OCI-LY7 (cell line): ENCODE measurements at regions not wholly inside any gene's neighbourhood (a gene's known extent, or its start where the extent isn't known, plus 50 kb on each side); places are given as distances from the start of the nearest gene placed in this dataset.

Experiments
- BruUV-seq: library from RNA; stranded (reverse); fragments of 400-500 nt; replicated peaks from 2 replicates; lab custom pipeline; 2021; lab: Mats Ljungman, UMichigan
- CTCF ChIA-PET: fragments of 300-600 bp; sonication (Branson Sonifier 250); formaldehyde crosslinking; loops from one replicate; lab custom pipeline; 2022; ENCODE audit warnings: antibody characterized with exemption; ENCODE audit not compliant: unreplicated experiment; lab: Charles Lee
- POLR2A ChIA-PET: fragments of 300-600 bp; sonication (Branson Sonifier 250); formaldehyde crosslinking; loops from one replicate; lab custom pipeline; 2022; ENCODE audit warnings: antibody characterized with exemption; lab: Charles Lee
- DNase-seq: peaks from one replicate; pipeline ENCODE4 v3.0.0-alpha.2; 2015; ENCODE audit warnings: low spot score
- H2AFZ ChIP-seq: fragments of 200-600 bp; sonication (generic), shearing (Covaris generic); 2 replicates; pipeline ENCODE4 v1.6.1; 2014; ENCODE audit warnings: mild to moderate bottlenecking, antibody characterized with exemption, low read length, moderate library complexity
- H3K27ac ChIP-seq: fragments of 200-600 bp; sonication (generic); 2 replicates; pipeline ENCODE4 v1.5.1; 2014; ENCODE audit warnings: mixed run types, low read depth, mild to moderate bottlenecking, moderate library complexity, low read length, inconsistent platforms; ENCODE audit not compliant: poor library complexity, severe bottlenecking
- H3K36me3 ChIP-seq: fragments of 200-600 bp; sonication (generic); 2 replicates; pipeline ENCODE4 v1.6.1; 2014; ENCODE audit warnings: mild to moderate bottlenecking, antibody characterized with exemption, low read length, moderate library complexity, mixed read lengths; ENCODE audit not compliant: insufficient read depth
- H3K4me1 ChIP-seq: fragments of 200-600 bp; sonication (generic); 2 replicates; pipeline ENCODE4 v1.5.1; 2014; ENCODE audit warnings: mild to moderate bottlenecking, low read length; ENCODE audit not compliant: insufficient read depth, poor library complexity, severe bottlenecking
- H3K4me2 ChIP-seq: fragments of 200-600 bp; sonication (generic); 2 replicates; pipeline ENCODE4 v1.6.1; 2014; ENCODE audit warnings: mild to moderate bottlenecking, low read length
- H3K4me3 ChIP-seq: fragments of 200-600 bp; sonication (generic); 2 replicates; pipeline ENCODE4 v1.5.1; 2014; ENCODE audit warnings: mild to moderate bottlenecking, low read depth, low read length; ENCODE audit not compliant: poor library complexity, severe bottlenecking
- H3K79me2 ChIP-seq: fragments of 200-600 bp; sonication (generic); 2 replicates; pipeline ENCODE4 v1.6.1; 2016; ENCODE audit warnings: low read depth, mild to moderate bottlenecking, low read length, moderate library complexity, mixed read lengths; ENCODE audit not compliant: insufficient read depth
- H3K9me2 ChIP-seq: fragments of 200-600 bp; sonication (generic); 2 replicates; pipeline ENCODE4 v1.6.1; 2016; ENCODE audit warnings: mild to moderate bottlenecking, low read length, mixed read lengths; ENCODE audit not compliant: insufficient read depth
- H3K9me3 ChIP-seq: fragments of 200-600 bp; sonication (generic); 2 replicates; pipeline ENCODE4 v1.6.1; 2014; ENCODE audit warnings: mild to moderate bottlenecking, mixed run types, low read length, mixed read lengths
- H4K20me1 ChIP-seq: fragments of 200-600 bp; sonication (generic); 2 replicates; pipeline ENCODE4 v1.6.1; 2014; ENCODE audit warnings: mild to moderate bottlenecking, antibody characterized with exemption, low read length, moderate library complexity, mixed read lengths; ENCODE audit not compliant: insufficient read depth
- CTCF ChIP-seq: fragments of 200-600 bp; sonication (generic); conservative IDR thresholded peaks from 2 replicates; pipeline ENCODE4 v1.5.1; 2014; ENCODE audit warnings: mild to moderate bottlenecking, antibody characterized with exemption, low read length, moderate library complexity, mixed read lengths
- EZH2phosphoT487 ChIP-seq: fragments of 200-600 bp; sonication (generic); IDR thresholded peaks from 2 replicates; pipeline ENCODE4 v1.6.1; 2018; ENCODE audit warnings: low read depth, borderline replicate concordance, mild to moderate bottlenecking, mixed run types, antibody characterized with exemption, low read length, moderate library complexity, mixed read lengths
- intact Hi-C: fragments of 100-400 bp; cut with micrococcal nuclease; formaldehyde crosslinking; loops from one replicate; pipeline ENCODE4 v1.10.0; 2022; ENCODE audit not compliant: unreplicated experiment

DNA sequence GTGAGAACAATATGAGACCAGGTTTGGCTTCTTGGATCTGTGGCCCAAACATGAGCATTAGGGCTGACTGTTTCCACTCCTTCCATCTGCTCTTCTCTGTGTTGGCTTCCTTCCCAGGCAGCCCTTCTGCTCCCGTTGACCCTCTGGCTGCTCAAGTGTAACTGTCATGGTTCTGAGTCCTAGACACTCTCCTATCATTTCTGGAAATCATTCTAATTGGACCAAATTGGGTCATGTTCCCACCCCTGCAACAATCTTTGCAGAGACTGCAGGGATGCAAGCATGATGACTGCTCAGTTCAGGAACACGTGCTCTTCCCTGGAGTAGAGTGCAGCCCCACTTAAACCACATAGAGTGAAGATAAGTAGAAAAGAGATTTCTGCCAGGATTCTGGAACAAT lies 741.4 kb downstream of the TAF11L14 start:
- no peaks in the 10 kb centered on the region for H3K79me2 ChIP-seq
- H3K9me2 ChIP-seq: no peaks in the 10 kb centered on the region
- H3K36me3 ChIP-seq: no peaks in the 10 kb centered on the region
- ChIA-PET CTCF (no interaction called here), POLR2A (no interaction called here)
- H4K20me1 ChIP-seq: no peaks in the 10 kb centered on the region
- no peaks in the 10 kb centered on the region for H3K9me3 ChIP-seq
- H3K27ac ChIP-seq: no peak overlapping the region
- no peaks in the 10 kb centered on the region for H3K4me1 ChIP-seq
- no peak overlapping the region for H2AFZ ChIP-seq
- no TSS peak for BruUV-seq
- TF ChIP-seq CTCF (no peak), EZH2phosphoT487 (no peak)
- no peak overlapping the region for H3K4me2 ChIP-seq
- DNase-seq: no peak
- no peak overlapping the region for H3K4me3 ChIP-seq
- intact Hi-C loops: no loop called here

GRCh38 chr5:18378066-18378465 lies 743.8 kb downstream of the TAF11L14 start:
- Histone ChIP-seq H3K4me1 (no peaks in the 10 kb centered on the region), H3K9me3 (no peaks in the 10 kb centered on the region), H3K36me3 (no peaks in the 10 kb centered on the region), H2AFZ (no peak overlapping the region), H3K27ac (no peak overlapping the region), H3K4me3 (no peak overlapping the region), H3K9me2 (no peaks in the 10 kb centered on the region), H3K79me2 (no peaks in the 10 kb centered on the region), H4K20me1 (no peaks in the 10 kb centered on the region), H3K4me2 (no peak overlapping the region)
- TF ChIP-seq CTCF: no peak
- no peak for TF ChIP-seq EZH2phosphoT487
- no TSS peak for BruUV-seq
- ChIA-PET POLR2A (interaction anchor here (0.6 kb wide), 1 partner anchor 562 kb away, joined by 3 read pairs; no protein-coding TSS in a partner anchor), CTCF (no interaction called here)
- no peak for DNase-seq
- intact Hi-C loops: no loop called here

DNA sequence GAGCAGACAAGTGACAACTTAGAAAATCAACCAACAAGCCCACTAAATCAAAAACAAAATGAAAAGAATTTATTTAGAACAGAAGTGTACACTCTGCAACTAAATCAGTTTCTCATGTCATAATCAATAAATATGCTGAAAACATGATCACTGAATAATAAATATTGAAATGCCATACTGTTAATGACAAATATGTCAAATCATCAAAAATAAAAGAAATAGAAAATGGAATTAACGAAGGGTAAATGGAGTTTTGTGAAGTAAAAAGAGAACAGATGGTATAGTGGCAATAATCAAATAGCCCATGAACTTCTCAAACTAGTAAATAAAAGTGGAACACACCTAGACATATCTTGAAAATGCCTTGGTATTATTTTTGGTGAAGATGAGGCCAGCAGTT lies 744.9 kb downstream of the TAF11L14 start:
- POLR2A ChIA-PET: no interaction called here
- no TSS peak for BruUV-seq
- H4K20me1 ChIP-seq: no peaks in the 10 kb centered on the region
- DNase-seq: no peak
- H3K4me3 ChIP-seq: no peak overlapping the region
- no peaks in the 10 kb centered on the region for H3K36me3 ChIP-seq
- CTCF ChIA-PET: no interaction called here
- no peaks in the 10 kb centered on the region for H3K79me2 ChIP-seq
- intact Hi-C loops: no loop called here
- no peaks in the 10 kb centered on the region for H3K9me3 ChIP-seq
- no peak for TF ChIP-seq EZH2phosphoT487
- no peak for TF ChIP-seq CTCF
- H3K4me2 ChIP-seq: no peak overlapping the region
- H3K27ac ChIP-seq: no peak overlapping the region
- H3K4me1 ChIP-seq: no peaks in the 10 kb centered on the region
- no peaks in the 10 kb centered on the region for H3K9me2 ChIP-seq
- no peak overlapping the region for H2AFZ ChIP-seq
